Gastroesophageal sphincter (tissue), 3 donors: ENCODE measurements at regions not wholly inside any gene's neighbourhood (a gene's known extent, or its start where the extent isn't known, plus 50 kb on each side); places are given as distances from the start of the nearest gene placed in this dataset.
"Not testable (repeated sequence)": the region's sequence is repeated elsewhere in the genome, so short reads cannot be mapped to it uniquely, and the experiment has no call there.

Experiments used
- POLR2A ChIP-seq, 2 donors: fragments of 450-650 bp; IDR thresholded peaks; one replicate each; pipeline ENCODE4 v1.6.1; 2017; ENCODE audit warnings: antibody characterized with exemption in 2 of 2, mild to moderate bottlenecking in 2 of 2, moderate library complexity in 1 of 2
- POLR2AphosphoS5 ChIP-seq: sonication (generic); formaldehyde crosslinking; IDR thresholded peaks from one replicate; pipeline ENCODE4 v1.6.1; 2017; ENCODE audit warnings: antibody characterized with exemption
- TF ChIP-seq, protein P1 (sequence below), 4 experiments: fragments of 200-600 bp in 2 of 4; fragments of 450-650 bp in 2 of 4; sonication (generic) in 1 of 4; IDR thresholded peaks; one replicate each; pipeline ENCODE4 v1.5.1; 2017 to 2019; ENCODE audit warnings: antibody characterized with exemption in 4 of 4, mild to moderate bottlenecking in 2 of 4, moderate library complexity in 2 of 4

DNA sequence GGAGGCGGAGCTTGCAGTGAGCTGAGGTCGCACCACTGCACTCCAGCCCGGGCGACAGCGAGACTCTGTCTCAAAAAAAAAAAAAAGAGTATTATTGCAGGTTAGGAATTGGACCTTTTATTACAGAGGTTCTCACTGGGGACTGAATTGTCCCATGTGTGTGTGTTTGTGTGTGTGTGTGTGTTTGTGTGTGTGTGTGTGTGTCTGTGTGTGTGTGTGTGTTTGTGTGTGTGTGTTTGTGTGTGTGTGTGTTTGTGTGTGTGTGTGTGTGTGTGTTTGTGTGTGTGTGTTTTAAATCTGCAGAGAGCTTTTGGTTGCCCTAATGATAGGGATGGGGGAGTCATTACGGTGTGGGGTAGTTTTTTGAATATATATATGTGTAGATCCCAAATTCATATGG is 84.9 kb downstream of the NPIPA7 start:
- TF ChIP-seq, protein P1, sequence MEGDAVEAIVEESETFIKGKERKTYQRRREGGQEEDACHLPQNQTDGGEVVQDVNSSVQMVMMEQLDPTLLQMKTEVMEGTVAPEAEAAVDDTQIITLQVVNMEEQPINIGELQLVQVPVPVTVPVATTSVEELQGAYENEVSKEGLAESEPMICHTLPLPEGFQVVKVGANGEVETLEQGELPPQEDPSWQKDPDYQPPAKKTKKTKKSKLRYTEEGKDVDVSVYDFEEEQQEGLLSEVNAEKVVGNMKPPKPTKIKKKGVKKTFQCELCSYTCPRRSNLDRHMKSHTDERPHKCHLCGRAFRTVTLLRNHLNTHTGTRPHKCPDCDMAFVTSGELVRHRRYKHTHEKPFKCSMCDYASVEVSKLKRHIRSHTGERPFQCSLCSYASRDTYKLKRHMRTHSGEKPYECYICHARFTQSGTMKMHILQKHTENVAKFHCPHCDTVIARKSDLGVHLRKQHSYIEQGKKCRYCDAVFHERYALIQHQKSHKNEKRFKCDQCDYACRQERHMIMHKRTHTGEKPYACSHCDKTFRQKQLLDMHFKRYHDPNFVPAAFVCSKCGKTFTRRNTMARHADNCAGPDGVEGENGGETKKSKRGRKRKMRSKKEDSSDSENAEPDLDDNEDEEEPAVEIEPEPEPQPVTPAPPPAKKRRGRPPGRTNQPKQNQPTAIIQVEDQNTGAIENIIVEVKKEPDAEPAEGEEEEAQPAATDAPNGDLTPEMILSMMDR (IDR thresholded peaks at IDR 0.05) = not testable (repeated sequence)
- not testable (repeated sequence) for TF ChIP-seq POLR2A (IDR thresholded peaks at IDR 0.05); POLR2AphosphoS5
